ENCODE measurements at regions not wholly inside any gene's neighbourhood (a gene's known extent, or its start where the extent isn't known, plus 50 kb on each side); places are given as distances from the start of the nearest gene placed in this dataset.
"Not testable (repeated sequence)": the region's sequence is repeated elsewhere in the genome, so short reads cannot be mapped to it uniquely, and the experiment has no call there.

GRCh38 chr5:75002271-75002670 lies 50.1 kb downstream of the GCNT4 start:
- no peak for FAIRE-seq

GRCh38 chr5:74995926-74996325 lies 56.4 kb downstream of the GCNT4 start:
- no peak for FAIRE-seq

GRCh38 chr5:74994826-74995225 lies 57.5 kb downstream of the GCNT4 start:
- FAIRE-seq: no peak

- FAIRE-seq: no peak
These were observed 58.6 kb downstream of the GCNT4 start for GRCh38 chr5:74993743-74994142.

- FAIRE-seq: no peak
These were observed 59.6 kb downstream of the GCNT4 start for GRCh38 chr5:74992791-74993190.

GRCh38 chr5:74991522-74991921 lies 60.8 kb downstream of the GCNT4 start:
- FAIRE-seq: no peak

GRCh38 chr5:74990194-74990593 lies 62.2 kb downstream of the GCNT4 start:
- no peak for FAIRE-seq

GRCh38 chr5:74988273-74988983 lies 63.9 kb downstream of the GCNT4 start:
- FAIRE-seq: no peak

- no peak for FAIRE-seq
These were observed 74.0 kb downstream of the GCNT4 start for GRCh38 chr5:74978345-74978744.

- no peak for FAIRE-seq
These were observed 74.9 kb downstream of the GCNT4 start for GRCh38 chr5:74977471-74977870.

GRCh38 chr5:74976651-74977050 lies 75.7 kb downstream of the GCNT4 start:
- FAIRE-seq: no peak

GRCh38 chr5:74975582-74975981 lies 76.8 kb downstream of the GCNT4 start:
- no peak for FAIRE-seq

GRCh38 chr5:74974451-74975091 lies 77.8 kb downstream of the GCNT4 start:
- FAIRE-seq: no peak

GRCh38 chr5:74973694-74974093 lies 78.7 kb downstream of the GCNT4 start:
- no peak for FAIRE-seq

- no peak for FAIRE-seq
These were observed 80.4 kb downstream of the GCNT4 start for GRCh38 chr5:74971947-74972460.

GRCh38 chr5:74970891-74971290 lies 81.5 kb downstream of the GCNT4 start:
- FAIRE-seq: not testable (repeated sequence)

GRCh38 chr5:74969726-74970125 lies 82.6 kb downstream of the GCNT4 start:
- no peak for FAIRE-seq

- FAIRE-seq: no peak
These were observed 86.0 kb downstream of the GCNT4 start for GRCh38 chr5:74966141-74967026.

GRCh38 chr5:74963407-74963806 lies 89.0 kb downstream of the GCNT4 start:
- no peak for FAIRE-seq

GRCh38 chr5:74957906-74958305 lies 91.7 kb upstream of the FAM169A start:
- FAIRE-seq: no peak

GRCh38 chr5:74957029-74957784 lies 91.0 kb upstream of the FAM169A start:
- FAIRE-seq: no peak

GRCh38 chr5:74956278-74956677 lies 90.1 kb upstream of the FAM169A start:
- FAIRE-seq: no peak

- FAIRE-seq: no peak
These were observed 88.7 kb upstream of the FAM169A start for GRCh38 chr5:74954919-74955318.
